Endothelial cell (in vitro differentiated cells): ENCODE measurements at regions not wholly inside any gene's neighbourhood (a gene's known extent, or its start where the extent isn't known, plus 50 kb on each side); places are given as distances from the start of the nearest gene placed in this dataset.

Experiments used
- DNase-seq: peaks from one replicate; pipeline ENCODE4 v3.0.0; 2021; ENCODE audit warnings: low spot score
- H3K27ac Mint-ChIP-seq: one replicate; pipeline ENCODE4 v1.8.0; 2021; ENCODE audit warnings: mixed read lengths, inconsistent platforms; ENCODE audit not compliant: unreplicated experiment
- H3K27me3 Mint-ChIP-seq: one replicate; pipeline ENCODE4 v1.8.0; 2021; ENCODE audit warnings: mild to moderate bottlenecking, moderate library complexity, mixed read lengths, inconsistent platforms; ENCODE audit not compliant: unreplicated experiment
- H3K36me3 Mint-ChIP-seq: one replicate; pipeline ENCODE4 v1.8.0; 2021; ENCODE audit warnings: mild to moderate bottlenecking, low read depth, mixed read lengths, inconsistent platforms; ENCODE audit not compliant: unreplicated experiment
- H3K4me1 Mint-ChIP-seq: one replicate; pipeline ENCODE4 v1.8.0; 2021; ENCODE audit warnings: mild to moderate bottlenecking, mixed read lengths, inconsistent platforms; ENCODE audit not compliant: unreplicated experiment
- H3K4me3 Mint-ChIP-seq: one replicate; pipeline ENCODE4 v1.8.0; 2021; ENCODE audit warnings: mild to moderate bottlenecking, mixed read lengths, inconsistent platforms; ENCODE audit not compliant: unreplicated experiment
- H3K9me3 Mint-ChIP-seq: one replicate; pipeline ENCODE4 v1.8.0; 2021; ENCODE audit warnings: mixed read lengths, inconsistent platforms; ENCODE audit not compliant: unreplicated experiment
- TF ChIP-seq, protein P1 (sequence below): fragments of 200-600 bp; sonication (generic); IDR thresholded peaks from one replicate; pipeline ENCODE4 v1.5.0; 2021; ENCODE audit warnings: antibody characterized with exemption; ENCODE audit not compliant: unreplicated experiment

DNA sequence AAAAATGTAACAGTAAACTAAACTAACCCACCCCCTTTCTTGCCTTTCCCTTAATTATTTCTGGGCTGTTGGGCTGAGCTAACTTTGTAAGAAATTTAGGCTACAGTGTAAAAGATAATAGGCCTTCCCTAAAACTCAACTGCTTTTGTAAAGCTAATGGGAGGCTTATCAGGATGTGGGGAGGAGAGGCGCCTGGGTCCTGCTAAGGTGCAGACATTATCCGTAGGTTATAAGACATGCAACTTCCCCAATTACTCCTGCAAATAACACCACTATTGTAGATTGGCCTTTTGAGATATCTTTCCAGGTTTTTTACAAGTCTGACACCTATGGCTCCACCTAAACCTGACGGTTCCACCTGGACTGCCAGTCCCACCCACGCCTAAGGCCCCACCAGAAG lies 88.3 kb downstream of the NPAP1 start:
- H3K9me3 Mint-ChIP-seq = no peaks in the 10 kb centered on the region
- no peak for DNase-seq
- no peak overlapping the region for H3K27ac Mint-ChIP-seq
- TF ChIP-seq, protein P1, sequence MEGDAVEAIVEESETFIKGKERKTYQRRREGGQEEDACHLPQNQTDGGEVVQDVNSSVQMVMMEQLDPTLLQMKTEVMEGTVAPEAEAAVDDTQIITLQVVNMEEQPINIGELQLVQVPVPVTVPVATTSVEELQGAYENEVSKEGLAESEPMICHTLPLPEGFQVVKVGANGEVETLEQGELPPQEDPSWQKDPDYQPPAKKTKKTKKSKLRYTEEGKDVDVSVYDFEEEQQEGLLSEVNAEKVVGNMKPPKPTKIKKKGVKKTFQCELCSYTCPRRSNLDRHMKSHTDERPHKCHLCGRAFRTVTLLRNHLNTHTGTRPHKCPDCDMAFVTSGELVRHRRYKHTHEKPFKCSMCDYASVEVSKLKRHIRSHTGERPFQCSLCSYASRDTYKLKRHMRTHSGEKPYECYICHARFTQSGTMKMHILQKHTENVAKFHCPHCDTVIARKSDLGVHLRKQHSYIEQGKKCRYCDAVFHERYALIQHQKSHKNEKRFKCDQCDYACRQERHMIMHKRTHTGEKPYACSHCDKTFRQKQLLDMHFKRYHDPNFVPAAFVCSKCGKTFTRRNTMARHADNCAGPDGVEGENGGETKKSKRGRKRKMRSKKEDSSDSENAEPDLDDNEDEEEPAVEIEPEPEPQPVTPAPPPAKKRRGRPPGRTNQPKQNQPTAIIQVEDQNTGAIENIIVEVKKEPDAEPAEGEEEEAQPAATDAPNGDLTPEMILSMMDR = no peak
- H3K4me3 Mint-ChIP-seq = no peak overlapping the region
- no peaks in the 10 kb centered on the region for H3K36me3 Mint-ChIP-seq
- H3K27me3 Mint-ChIP-seq = peaks cover 4% of the 10 kb centered on the region
- H3K4me1 Mint-ChIP-seq = no peaks in the 10 kb centered on the region

DNA sequence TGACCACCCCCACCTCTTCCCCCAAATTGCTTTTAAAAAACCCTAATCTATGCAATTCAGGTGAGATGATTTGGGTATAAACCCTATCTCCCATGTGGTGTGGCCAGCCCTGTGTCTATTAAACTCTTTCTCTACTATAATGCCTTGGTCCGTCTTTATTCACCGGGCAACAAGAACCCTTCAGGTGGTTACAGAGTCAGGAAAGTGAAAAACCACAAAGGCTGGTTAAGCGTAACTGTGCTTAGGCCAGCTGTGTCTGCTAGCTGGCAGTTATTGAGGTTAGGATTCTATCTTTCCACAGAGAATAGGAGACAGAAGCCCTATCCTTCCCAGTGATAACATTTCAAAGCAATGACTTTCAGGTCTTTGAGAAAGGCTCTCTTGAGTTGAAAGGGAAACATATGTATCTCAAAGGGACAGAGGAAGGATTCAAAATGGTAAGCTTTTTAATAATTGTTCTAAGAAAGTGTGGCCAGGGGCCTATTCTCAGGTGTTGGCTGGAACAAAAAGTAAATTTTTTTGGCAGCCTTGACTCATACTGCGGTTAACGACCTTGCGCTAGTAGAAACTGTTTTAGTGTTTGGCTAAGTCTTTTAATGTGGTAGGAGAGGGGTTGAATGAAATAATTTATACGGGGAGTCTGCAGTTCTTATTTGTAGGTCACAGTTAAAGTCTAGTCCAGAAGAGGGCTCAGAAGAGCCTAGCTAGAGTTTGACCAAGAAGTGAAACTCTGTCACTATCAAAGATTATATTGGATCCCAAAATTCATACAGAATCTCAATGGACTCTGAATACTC lies 89.0 kb downstream of the NPAP1 start:
- Mint-ChIP-seq H3K36me3 (no peaks in the 10 kb centered on the region), H3K4me1 (no peaks in the 10 kb centered on the region), H3K9me3 (no peaks in the 10 kb centered on the region), H3K27me3 (peaks cover 4% of the 10 kb centered on the region), H3K4me3 (no peak overlapping the region), H3K27ac (no peak overlapping the region)
- TF ChIP-seq, protein P1 = no peak
- DNase-seq = no peak

DNA sequence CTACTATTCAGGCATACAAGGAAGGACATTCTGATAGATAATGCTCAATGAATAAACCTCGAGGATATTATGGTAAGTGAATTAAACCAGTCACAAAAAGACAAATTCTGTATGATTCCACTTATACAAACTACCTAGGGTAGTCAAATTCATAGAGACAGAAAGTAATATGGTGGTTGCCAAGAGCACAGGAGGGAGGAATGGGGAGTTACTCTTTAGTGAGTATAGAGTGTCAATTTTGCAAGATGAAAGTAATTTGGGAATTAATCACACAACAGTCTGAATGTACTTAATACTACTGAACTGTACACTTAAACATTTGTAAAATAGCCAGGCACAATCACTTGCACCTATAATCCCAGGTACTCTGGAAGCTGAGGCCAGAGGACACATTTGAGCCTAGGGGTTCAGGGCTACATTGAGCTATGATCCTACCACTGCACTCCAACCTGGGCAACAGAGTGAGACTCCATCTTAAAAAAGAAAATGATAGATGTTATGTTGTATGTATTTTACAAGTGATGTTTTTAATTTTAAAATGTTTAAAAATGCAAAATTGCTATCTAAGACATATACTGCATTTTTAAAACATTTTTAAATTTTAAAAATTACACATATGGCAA lies 91.0 kb downstream of the NPAP1 start:
- H3K4me3 Mint-ChIP-seq = no peak overlapping the region
- H3K27me3 Mint-ChIP-seq = peaks cover 2% of the 10 kb centered on the region
- no peak overlapping the region for H3K27ac Mint-ChIP-seq
- H3K4me1 Mint-ChIP-seq = no peaks in the 10 kb centered on the region
- no peaks in the 10 kb centered on the region for H3K9me3 Mint-ChIP-seq
- no peaks in the 10 kb centered on the region for H3K36me3 Mint-ChIP-seq
- TF ChIP-seq, protein P1 = no peak
- DNase-seq = no peak

DNA sequence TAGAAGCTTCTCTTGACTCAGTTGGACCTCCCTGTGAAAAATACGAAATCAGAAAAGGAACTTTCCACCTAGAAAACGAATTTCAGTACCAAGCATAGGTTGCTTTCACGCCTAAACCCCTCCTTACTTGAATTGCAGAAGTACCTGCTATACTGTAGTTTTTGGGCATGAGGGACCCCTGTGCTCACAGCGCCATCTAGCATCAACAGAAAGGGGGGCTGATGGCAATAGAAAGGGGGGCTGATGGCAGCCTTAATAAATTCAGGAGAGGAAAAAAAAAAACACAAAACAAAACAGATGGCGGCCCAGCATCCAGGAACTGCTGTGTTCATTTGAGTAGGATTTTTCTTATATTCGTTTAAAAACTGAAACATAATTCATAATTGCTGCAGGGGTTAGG lies 96.7 kb downstream of the NPAP1 start:
- DNase-seq = no peak
- peak overlapping the region; percentile 98 for H3K27ac Mint-ChIP-seq
- TF ChIP-seq, protein P1 = no peak

More for the DNA sequence above, 96.7 kb downstream of the NPAP1 start:
- Mint-ChIP-seq H3K4me1 (no peaks in the 10 kb centered on the region), H3K27me3 (peaks cover 2% of the 10 kb centered on the region), H3K4me3 (peak overlapping the region; percentile 92), H3K9me3 (no peaks in the 10 kb centered on the region), H3K36me3 (no peaks in the 10 kb centered on the region)
